ENCODE measurements at regions not wholly inside any gene's neighbourhood (a gene's known extent, or its start where the extent isn't known, plus 50 kb on each side); places are given as distances from the start of the nearest gene placed in this dataset.
"Not testable (repeated sequence)": the region's sequence is repeated elsewhere in the genome, so short reads cannot be mapped to it uniquely, and the experiment has no call there.

- no peak for DNase-seq
Observed at GRCh38 chr1:121443001-121443540, 258.3 kb downstream of the SRGAP2C start.

DNA sequence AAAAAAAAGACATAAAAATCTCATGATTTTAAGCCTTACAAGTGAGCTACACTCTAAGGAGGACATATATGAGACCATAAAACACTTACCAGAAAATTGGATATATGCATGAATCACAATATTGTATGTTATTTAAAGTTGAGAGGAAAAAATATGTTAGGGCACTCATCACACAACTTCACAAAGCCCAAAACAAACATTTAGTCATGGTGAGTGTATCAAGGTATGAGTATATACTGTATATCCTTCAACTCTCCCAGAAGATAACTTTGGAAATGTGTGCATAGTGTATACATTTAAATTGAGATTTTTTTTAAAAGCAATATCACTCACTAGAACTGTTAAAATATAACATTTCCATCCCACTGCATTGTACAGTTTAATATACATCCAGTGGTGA, 259.3 kb downstream of the SRGAP2C start:
- DNase-seq, result no peak

DNA sequence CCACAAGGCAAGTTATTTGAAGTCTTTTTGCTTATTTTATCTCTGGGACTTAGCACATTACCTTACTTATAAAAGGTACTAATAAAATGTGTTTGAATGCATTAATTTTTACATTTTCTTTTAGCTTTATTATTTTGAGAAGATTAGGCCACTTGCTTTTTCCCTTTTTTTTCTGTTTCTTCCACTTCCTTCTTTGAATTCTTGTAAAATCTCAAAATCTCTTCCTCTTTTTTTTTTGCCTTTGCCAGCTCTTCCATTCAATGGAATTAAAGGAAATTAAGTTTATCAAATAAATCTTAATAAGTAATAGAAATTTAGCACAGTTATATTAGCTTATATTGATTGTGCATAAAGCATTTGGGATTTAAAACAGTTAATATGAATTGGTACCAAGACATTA, 260.9 kb downstream of the SRGAP2C start:
- DNase-seq, result no peak

GRCh38 chr1:121447280-121447923, 262.6 kb downstream of the SRGAP2C start:
- DNase-seq, result not testable (repeated sequence)

DNA sequence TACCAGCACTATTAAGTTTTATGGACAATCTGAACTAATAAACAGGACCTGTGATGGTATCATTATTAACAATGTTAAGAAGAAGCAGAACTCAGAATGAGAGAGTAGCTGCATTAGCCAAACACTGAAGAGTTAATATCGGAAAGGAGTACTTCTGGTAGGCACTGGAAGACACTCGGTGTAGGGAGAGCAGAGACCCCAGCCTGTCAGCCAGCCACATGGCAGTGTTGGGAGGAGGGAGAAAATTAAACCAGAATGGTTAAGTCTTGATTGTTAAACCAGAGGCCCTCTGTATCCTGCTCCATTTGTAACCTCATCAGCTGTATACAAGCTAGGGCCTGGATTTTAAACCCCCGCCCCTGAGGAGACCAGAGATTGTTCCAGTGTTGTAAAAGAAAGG, 263.3 kb downstream of the SRGAP2C start:
- not testable (repeated sequence) for DNase-seq

GRCh38 chr1:121448851-121449250, 264.1 kb downstream of the SRGAP2C start:
- DNase-seq, result no peak

- DNase-seq, result no peak
Observed at GRCh38 chr1:121452484-121452883, 267.7 kb downstream of the SRGAP2C start.

- DNase-seq, result no peak
Observed at GRCh38 chr1:121458291-121459048, 273.7 kb downstream of the SRGAP2C start.

GRCh38 chr1:121459235-121459634, 274.5 kb downstream of the SRGAP2C start:
- DNase-seq, result no peak

DNA sequence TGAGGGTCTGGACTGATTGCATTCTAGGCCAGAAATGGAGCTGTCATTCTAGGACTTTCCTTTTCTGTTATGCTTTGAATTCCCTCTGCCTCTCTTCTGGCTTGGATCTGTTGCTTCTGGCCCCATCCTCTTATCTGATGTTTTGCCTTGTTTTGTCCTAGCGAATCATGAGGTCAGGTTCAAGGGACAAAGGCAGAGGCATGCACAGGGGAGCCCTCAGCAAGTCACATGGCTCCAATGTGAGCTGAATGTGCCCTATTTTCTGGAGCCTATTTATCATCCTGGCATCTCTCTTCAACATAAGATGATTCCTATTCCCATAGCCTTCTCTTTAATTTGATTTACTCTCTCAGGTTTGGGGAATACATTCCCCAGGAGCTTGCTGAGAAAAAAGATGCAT, 284.6 kb downstream of the SRGAP2C start:
- DNase-seq, result not testable (repeated sequence)

- DNase-seq, result not testable (repeated sequence)
Observed at GRCh38 chr1:121470401-121470800, 285.6 kb downstream of the SRGAP2C start.

DNA sequence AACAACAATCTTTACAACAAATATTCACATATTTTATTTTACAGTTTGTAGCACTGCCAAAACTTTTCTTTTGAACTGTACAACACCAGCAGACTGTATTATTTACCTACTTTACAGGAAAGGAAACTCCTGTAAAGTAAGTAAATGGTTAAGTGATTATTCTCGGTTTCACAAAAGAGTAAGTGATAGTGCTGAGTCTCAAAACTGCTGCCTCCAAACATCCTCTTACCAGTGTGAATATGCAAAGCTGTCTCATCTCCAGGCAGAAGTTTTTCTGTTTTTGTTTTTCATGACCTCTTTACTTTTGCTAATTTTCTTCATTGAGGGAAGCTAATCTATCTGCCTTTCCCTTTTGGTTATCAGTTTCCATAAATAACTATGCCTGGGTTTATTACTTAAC, 286.7 kb downstream of the SRGAP2C start:
- DNase-seq, result no peak

GRCh38 chr1:121472017-121472416, 287.2 kb downstream of the SRGAP2C start:
- no peak for DNase-seq

GRCh38 chr1:121483234-121483633, 298.5 kb downstream of the SRGAP2C start:
- DNase-seq, result no peak

GRCh38 chr1:121483961-121484424, 299.2 kb downstream of the SRGAP2C start:
- no peak for DNase-seq

- DNase-seq, result not testable (repeated sequence)
Observed at GRCh38 chr1:121494796-121495195, 310.0 kb downstream of the SRGAP2C start.

DNA sequence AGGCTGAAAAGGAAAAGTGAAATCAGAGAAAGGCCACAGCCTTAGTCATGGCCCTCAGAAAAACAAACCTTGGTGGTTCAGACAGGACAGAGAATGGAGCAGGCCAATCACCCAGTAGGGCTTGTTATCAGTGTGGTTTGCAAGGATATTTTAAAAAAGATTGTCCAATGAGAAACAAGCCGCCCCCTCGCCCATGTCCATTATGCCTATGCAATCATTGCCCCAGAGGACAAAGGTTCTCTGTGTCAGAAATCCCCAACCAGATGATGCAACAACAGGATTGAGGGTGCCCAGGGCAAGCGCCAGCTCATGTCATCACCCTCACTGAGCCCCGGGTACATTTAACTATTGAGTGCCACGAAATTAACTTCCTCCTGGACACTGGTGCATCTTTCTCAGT, 326.7 kb downstream of the SRGAP2C start:
- DNase-seq, result peak; percentile 9

DNA sequence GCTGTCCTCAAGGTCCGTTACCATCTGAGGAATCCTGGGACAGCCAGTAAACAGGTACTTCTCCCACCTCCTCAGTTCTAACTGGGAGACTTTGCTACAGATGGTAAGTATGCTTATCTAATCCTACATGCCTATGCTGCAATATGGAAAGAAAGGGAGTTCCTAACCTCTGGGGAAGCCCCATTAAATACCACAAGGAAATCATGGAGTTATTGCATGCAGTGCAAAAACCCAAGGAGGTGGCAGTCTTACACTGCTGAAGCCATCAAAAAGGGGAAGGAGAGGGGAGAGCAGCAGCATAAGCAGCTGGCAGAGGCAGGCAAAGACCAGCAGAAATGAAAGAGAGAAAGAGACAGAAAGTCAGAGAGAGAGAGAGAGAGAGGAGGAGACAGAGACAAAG, 327.1 kb downstream of the SRGAP2C start:
- DNase-seq, result not testable (repeated sequence)

GRCh38 chr1:121515235-121515634, 330.5 kb downstream of the SRGAP2C start:
- no peak for DNase-seq

- DNase-seq, result peak; percentile 45
Observed at GRCh38 chr1:121516234-121516967, 331.6 kb downstream of the SRGAP2C start.

DNA sequence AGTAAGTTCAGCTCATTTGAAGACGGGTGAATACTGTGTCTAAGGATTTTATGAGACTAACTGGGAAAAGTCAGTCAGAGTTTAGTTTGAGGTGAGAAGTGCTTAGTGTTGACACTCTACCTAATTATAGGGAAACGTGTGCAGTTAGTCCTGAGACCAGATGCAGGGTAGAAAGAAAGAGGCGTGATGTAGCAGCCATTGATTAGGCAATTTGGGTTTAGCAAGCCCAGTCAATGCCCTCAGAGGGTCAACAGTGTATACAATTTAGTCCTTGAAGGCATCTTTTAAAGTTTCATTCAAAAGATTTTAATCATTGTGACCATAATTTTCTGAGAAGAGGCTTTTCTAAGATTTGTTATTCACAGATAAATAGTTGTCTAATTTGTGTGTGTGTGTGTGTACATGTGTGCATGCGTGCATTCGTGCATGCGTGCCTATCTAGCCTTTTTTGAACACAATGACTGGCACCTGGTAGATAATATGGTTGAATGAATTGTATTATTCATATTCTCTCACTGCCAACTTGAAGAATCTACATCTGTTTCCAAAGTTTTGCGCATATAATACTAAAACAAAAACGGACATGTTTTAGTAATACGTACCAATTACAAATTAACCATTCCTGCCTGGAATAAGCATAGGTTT, 332.9 kb downstream of the SRGAP2C start:
- no peak for DNase-seq

DNA sequence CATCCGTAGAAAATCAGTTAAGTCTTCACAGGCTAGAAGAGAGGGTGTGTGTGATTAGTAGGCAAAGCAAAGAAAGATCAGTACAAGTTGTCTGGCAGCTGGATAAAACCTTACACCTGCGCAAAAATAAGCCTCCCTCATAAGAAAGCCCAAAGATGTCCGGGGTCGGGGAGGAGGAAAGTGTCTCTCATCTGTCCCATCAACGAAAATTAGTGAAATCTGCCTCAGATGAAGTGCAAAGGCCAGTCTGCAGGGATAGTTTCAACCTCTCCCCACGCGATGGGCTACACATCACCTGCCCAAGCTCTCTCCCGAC, 333.9 kb downstream of the SRGAP2C start:
- DNase-seq, result no peak
